ENCODE measurements at regions not wholly inside any gene's neighbourhood (a gene's known extent, or its start where the extent isn't known, plus 50 kb on each side); places are given as distances from the start of the nearest gene placed in this dataset.

GRCh38 chr6:165227644-165228329 lies 81.6 kb downstream of the C6orf118 start:
- H3K56ac ChIP-seq (ENCODE audit: insufficient read length, low read depth, low read length), result no peak overlapping the region
- no peak overlapping the region for H4K8ac ChIP-seq (replicated peaks; ENCODE audit: insufficient read length, low read depth, low read length)
- H3K23ac ChIP-seq (ENCODE audit: insufficient read length, low read depth, low read length), result no peak overlapping the region
- H2AFZ ChIP-seq (ENCODE audit: low read length), result no peak overlapping the region
- H3K23me2 ChIP-seq (ENCODE audit: insufficient read length, low read depth, low read length, poor library complexity, severe bottlenecking), result no peaks in the 10 kb centered on the region
- no peak overlapping the region for H2BK12ac ChIP-seq (ENCODE audit: insufficient read length, low read depth, low read length)
- no peaks in the 10 kb centered on the region for H4K20me1 ChIP-seq (ENCODE audit: control insufficient read depth, insufficient read depth, insufficient read length)
- Mint-ChIP-seq H3K27ac (no peak overlapping the region), H3K36me3 (ENCODE audit: insufficient read depth in 1 of 3, low read depth in 3 of 3) (no peaks in the 10 kb centered on the region), H3K27me3 (ENCODE audit: low read depth) (no peaks in the 10 kb centered on the region), H3K4me1 (no peaks in the 10 kb centered on the region), H3K9me3 (no peaks in the 10 kb centered on the region), H3K4me3 (no peak overlapping the region)
- H3T11ph ChIP-seq (ENCODE audit: low read length), result no peak overlapping the region
- H3K79me1 ChIP-seq (ENCODE audit: insufficient read depth, low read depth, low read length, poor library complexity, severe bottlenecking), result no peaks in the 10 kb centered on the region
- H4K5ac ChIP-seq (ENCODE audit: insufficient read length, low read depth, low read length), result no peak overlapping the region
- H3K79me2 ChIP-seq (ENCODE audit: insufficient read depth, low read length), result no peaks in the 10 kb centered on the region
- no peak overlapping the region for H3K9ac ChIP-seq (ENCODE audit: extremely low read depth, insufficient read length, low read length)
- no peak overlapping the region for H2BK120ac ChIP-seq (ENCODE audit: low read depth, low read length, poor library complexity, severe bottlenecking)
- H2BK5ac ChIP-seq (ENCODE audit: insufficient read length, low read length), result no peak overlapping the region
- H3K14ac ChIP-seq (ENCODE audit: insufficient read depth, low read length), result no peak overlapping the region
- H3K27ac ChIP-seq (ENCODE audit: insufficient read length, low read depth, low read length), result no peak overlapping the region
- WGBS (ENCODE audit: extremely low coverage, insufficient read length, low lambda C conversion rate), result no CpG with 5 or more reads among the region's 10 CpGs
- H2AK5ac ChIP-seq (ENCODE audit: insufficient read length, low read length), result no peak overlapping the region
- no peak overlapping the region for H3K18ac ChIP-seq (ENCODE audit: insufficient read length, low read depth, low read length)
- H2BK20ac ChIP-seq (ENCODE audit: low read depth, low read length, poor library complexity, severe bottlenecking), result no peak overlapping the region
- no peaks in the 10 kb centered on the region for H3K9me3 ChIP-seq (ENCODE audit: control insufficient read depth, low read depth, low read length)
- H4K91ac ChIP-seq (ENCODE audit: insufficient read length, low read depth, low read length), result no peak overlapping the region
- no peak overlapping the region for H2BK15ac ChIP-seq (ENCODE audit: low read depth, low read length)
- H3K4ac ChIP-seq (ENCODE audit: low read depth, low read length), result no peak overlapping the region
- no peak for DNase-seq
- no peak overlapping the region for H3K4me2 ChIP-seq (ENCODE audit: insufficient read depth, insufficient read length, low read length)
- H3K27me3 ChIP-seq (ENCODE audit: insufficient read depth, low read length), result no peaks in the 10 kb centered on the region
- no peaks in the 10 kb centered on the region for H3K4me1 ChIP-seq (ENCODE audit: insufficient read depth, low read length)
- TF ChIP-seq CTCF (conservative IDR thresholded peaks at IDR 0.05), result no peak

Measured in H9 (cell line).